NCI-H2107 treated with DMSO at 0.1 percent for 48 hours (cell line): ENCODE measurements at regions not wholly inside any gene's neighbourhood (a gene's known extent, or its start where the extent isn't known, plus 50 kb on each side); places are given as distances from the start of the nearest gene placed in this dataset.

Experiments
- DNase-seq: peaks from one replicate; lab custom pipeline; 2025; ENCODE audit not compliant: unreplicated experiment; lab: John Stamatoyannopoulos, UW

GRCh38 chr18:45518311-45519155 lies 96.7 kb upstream of the SLC14A2 start:
- peak; percentile 60 for DNase-seq

GRCh38 chr18:45519411-45520280 lies 95.6 kb upstream of the SLC14A2 start:
- no peak for DNase-seq

- DNase-seq, result no peak
Observed at GRCh38 chr18:45521136-45521535, 94.1 kb upstream of the SLC14A2 start.

GRCh38 chr18:45521777-45522176 lies 93.5 kb upstream of the SLC14A2 start:
- no peak for DNase-seq

DNA sequence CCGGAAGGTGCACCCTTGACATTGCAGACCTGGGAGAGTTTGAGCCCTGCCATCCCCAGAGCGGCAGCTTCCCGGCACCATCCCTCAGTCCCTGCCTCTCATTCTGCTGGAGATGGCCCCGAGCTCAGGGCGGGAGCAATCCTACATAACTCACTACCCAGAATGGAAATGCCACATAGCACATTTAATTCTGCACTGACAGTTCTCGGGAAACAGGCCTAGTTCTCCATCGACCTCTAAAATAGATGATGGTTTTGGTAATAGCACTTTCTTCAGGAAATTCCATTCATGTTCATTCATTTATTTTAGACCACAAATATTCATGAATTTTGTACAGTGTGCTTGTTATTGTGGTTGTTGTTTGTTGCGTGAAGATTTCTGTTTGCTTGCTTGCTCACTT lies 92.9 kb upstream of the SLC14A2 start:
- no peak for DNase-seq

- no peak for DNase-seq
Observed at GRCh38 chr18:45525301-45525700, 90.0 kb upstream of the SLC14A2 start.

DNA sequence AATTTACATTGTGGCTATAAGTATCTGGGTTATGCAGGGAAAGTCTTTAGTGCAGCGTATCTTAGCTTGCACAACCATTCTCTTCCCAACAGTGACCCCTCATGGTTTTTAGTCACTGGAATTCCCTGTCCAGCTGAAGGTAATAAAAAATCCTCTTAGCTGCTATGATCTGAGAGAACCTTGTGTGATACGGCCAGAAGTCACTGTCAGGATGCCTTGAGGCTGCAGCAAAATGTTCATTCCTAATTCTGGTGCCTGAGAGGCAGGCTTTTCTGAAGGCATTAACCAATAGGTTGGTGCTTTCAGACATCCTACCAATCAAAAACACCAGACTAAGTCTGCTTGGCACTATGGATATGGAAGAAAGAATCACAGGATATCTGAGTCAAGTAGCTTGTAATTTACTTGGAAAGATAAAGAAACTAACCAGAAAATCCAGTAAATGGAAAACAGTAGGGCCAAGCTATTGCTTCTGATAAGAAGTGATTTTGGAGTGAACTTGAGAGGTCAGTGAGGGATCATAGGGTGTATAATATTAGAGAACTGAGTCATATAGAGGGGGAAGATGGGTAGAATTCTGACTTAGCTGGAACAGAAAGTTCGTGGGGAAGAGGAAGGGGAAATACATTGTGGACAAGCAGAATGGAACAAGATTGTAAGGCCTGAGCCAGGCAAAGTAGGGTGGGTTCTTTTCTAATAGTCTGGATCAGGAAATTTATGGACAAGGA lies 89.0 kb upstream of the SLC14A2 start:
- no peak for DNase-seq

DNA sequence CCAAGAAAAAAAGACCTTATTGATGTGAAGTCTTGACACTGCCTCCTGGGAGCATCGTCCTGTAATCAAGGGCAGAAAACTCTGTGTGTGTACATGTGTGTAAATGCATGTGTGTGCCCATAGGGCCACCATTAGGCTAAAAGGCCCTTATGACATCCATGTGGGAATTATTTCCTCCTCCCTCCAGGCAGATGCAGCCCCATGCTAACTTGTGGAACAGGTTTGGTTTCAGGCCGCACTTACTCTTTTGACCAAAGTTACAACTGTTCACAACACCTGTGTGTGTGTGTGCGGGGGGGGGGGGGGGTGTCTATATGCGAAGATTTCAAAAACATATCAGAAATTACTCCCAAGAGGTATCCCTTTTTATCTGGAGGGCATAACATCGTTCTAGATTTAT lies 87.4 kb upstream of the SLC14A2 start:
- DNase-seq, result no peak

DNA sequence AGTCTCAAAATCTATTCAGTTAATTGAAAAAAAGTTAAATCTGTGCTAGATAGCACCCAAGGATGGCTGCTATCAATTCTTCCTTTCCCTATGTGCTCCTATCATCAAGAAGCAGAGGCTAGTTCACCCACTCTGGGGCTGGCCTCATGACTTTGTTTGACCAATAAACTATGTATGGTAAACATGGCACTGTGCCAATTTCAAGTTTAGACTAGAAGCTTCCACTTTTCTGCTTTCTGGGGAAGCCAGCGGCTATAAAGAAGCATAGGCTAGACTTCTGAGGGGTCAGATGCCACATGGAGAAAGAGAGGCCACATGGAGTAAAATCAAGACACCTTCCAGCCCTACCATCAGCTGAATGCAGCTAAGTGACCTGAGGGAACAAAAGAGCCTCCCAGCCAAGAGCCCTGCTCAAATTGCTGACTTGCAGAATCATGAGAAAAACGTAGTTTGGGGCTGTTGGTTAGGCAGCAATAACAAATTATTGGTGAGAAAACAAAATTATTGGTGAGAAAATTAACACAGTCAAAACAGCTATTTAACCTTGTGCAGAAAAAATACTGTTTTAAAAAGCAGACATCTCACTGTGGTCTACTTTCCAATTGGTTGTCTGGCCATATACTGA lies 86.5 kb upstream of the SLC14A2 start:
- no peak for DNase-seq

DNA sequence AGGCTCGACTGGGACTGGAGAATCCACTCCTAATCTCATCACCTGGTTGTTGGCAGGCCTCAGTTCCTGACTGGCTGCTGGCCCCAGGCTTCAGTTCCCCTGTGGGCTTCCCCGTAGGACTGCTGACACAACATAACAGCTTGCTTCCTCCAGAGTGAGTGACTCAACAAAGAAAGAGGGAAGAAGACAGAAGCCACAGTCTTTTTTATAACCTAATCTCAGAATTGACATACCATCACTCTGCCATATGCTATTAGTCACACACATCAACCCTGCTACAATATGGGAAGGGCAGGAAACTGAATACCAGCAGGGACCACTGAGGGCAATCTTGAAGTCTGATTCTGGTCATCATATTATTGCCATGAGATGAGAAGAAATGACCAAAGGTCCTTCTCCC lies 76.8 kb upstream of the SLC14A2 start:
- DNase-seq, result no peak

GRCh38 chr18:45539491-45539891 lies 75.8 kb upstream of the SLC14A2 start:
- no peak for DNase-seq

- DNase-seq, result no peak
Observed at GRCh38 chr18:45540125-45540524, 75.2 kb upstream of the SLC14A2 start.

GRCh38 chr18:45541421-45541820 lies 73.9 kb upstream of the SLC14A2 start:
- DNase-seq, result no peak

DNA sequence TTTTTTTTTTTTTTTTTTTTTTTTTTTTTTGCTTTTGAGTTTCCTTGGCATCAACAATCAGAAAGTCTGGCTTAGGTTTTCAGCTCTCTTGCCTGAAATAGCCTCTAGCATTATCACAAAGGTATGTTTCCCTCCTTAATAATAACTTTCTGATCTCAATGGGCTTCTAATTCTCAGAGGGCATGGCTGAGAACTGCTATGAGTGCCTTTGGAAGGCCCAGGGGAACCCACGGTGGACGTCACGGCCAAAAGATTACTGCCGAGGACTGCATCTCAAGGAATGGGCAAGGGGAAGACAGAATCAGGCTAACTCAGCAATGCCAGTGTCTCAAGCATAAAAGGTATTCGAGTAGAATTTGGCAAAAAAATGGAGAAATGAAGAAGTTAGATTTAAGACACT lies 73.2 kb upstream of the SLC14A2 start:
- DNase-seq, result no peak

DNA sequence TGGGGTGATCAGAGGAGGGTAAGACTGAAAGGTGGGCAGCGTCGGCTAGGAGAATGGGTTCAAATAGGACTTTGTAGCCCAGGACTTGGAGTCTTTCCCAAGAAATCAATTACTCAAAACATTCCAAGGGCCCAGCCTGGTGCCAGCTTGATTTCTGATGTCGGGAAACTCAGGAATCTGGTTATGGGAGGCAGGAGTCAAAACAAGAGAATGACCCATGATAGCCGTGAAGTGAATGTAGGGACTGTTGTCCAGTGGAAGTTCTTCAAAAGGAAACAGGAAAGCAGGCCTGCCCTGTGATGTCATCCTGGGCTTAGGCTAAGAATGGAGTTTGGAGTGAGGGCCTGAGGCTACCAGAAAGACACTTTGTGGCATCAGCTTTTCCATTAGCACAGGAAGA lies 67.4 kb upstream of the SLC14A2 start:
- DNase-seq, result no peak

DNA sequence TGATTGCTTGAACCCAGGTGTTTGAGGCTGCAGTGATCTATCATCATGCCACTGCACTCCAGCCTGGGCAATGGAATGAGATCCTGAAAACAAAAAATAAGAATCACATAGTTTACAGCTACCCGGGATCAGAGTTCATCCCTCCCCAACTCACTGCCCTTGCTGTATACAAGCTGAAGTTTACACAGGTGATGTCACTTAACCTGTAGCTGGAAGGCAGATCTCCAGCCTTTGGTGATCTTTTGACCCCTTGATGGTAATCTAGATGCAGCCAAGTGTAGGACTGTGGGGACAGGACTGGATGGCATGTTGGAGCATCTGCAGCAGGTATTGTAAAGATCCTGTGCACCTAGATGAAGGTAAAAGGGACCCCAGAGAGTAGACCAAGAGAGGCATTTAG lies 66.7 kb upstream of the SLC14A2 start:
- no peak for DNase-seq

DNA sequence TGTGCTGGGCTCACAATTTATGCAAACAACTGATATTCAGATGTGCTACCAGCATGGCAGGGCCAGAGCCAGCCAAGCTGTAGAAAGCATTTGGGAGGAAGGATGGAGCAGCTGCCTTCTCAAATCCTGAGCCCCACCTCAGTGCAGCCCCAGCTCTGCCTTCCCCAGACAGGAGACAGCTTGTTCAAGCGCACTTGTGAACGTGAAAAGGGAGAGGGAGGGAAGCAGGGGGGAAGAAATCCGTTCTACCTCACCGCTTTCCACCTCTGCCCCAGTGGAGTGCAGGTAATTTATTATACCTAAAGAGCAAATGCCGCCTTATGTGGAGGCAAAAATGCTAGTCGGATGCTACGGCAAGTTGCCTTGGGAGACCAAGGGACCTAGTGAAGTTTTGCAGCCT lies 66.0 kb upstream of the SLC14A2 start:
- no peak for DNase-seq

GRCh38 chr18:45551142-45551815 lies 64.0 kb upstream of the SLC14A2 start:
- DNase-seq, result no peak

DNA sequence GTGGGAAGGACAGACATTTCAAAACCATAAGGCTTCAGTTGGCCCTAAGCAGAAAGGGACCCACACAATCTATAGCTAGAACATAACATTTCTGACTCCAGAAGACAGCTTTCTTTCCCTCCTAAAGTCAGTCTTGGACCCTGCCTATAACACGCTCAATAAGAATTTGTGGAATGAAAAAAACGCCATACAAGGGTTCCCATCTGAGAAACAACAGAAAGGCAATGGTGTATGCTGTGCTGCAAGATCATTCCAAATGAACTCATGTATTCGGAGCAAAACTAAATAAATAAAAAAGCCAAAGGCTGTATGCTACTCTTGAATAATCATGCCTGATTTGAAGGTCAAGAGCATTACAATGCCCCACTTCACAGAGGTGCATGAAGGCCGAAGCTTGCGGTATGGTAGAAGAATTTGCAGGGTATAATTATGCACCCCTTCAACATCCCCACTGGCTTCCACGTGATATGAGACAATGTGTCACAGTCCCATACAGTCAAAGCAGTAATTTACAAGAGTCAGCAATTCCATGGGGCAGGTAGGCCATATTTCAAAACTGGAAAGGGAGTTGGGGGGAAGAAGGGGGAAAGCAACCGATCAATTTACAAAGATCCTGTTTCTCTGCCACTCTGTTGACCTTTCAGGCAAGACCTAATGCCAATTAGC lies 61.4 kb upstream of the SLC14A2 start:
- no peak for DNase-seq

DNA sequence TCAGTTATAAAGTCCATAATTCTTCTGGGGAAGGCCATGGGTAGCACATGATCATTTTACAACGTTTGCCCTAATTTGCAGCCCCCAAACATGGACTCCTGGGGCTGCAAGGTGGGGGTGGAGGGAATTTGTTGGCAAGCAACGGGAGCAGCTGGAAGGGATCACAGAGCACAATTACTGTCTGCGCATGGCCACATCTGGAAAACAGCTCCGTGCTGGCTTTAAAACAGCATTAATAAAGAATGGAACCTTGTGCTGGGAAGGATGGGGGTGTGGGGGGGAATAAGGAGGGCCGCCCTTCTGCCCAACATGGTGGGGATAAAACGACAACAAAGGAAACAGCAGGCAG lies 60.9 kb upstream of the SLC14A2 start:
- no peak for DNase-seq
